H1 (cell line): ENCODE measurements at regions not wholly inside any gene's neighbourhood (a gene's known extent, or its start where the extent isn't known, plus 50 kb on each side); places are given as distances from the start of the nearest gene placed in this dataset.

Experiments
- CTCF ChIA-PET: fragments of 300-600 bp; sonication (Branson Sonifier 250); formaldehyde crosslinking; loops from one replicate; lab custom pipeline; 2021; ENCODE audit not compliant: partially characterized antibody; lab: Charles Lee
- POLR2A ChIA-PET: fragments of 300-600 bp; sonication (Branson Sonifier 250); formaldehyde crosslinking; loops from one replicate; lab custom pipeline; 2021; ENCODE audit warnings: inconsistent platforms; ENCODE audit not compliant: partially characterized antibody; lab: Charles Lee
- DNase-seq, 2 experiments: peaks; one replicate each; pipeline versions ENCODE4 v3.0.0 to v3.0.0-alpha.2; 2010 to 2022; ENCODE audit warnings: low spot score in 2 of 2, low read depth in 1 of 2, mixed read lengths in 1 of 2
- FAIRE-seq: peaks from 2 replicates; lab custom pipeline; 2011; peaks lifted over from hg19 to GRCh38; lab: Jason Lieb, UNC
- H2AFZ ChIP-seq: 2 replicates; pipeline ENCODE4 v1.8.1; 2012; ENCODE audit warnings: low read length, inconsistent platforms
- H2AK5ac ChIP-seq: 2 replicates; pipeline ENCODE4 v1.6.1; 2013; ENCODE audit warnings: low read depth, low read length
- H2BK120ac ChIP-seq: replicated peaks from 2 replicates; pipeline ENCODE3; 2013; ENCODE audit warnings: low read depth, low read length, inconsistent platforms
- H2BK12ac ChIP-seq: 2 replicates; pipeline ENCODE4 v1.6.1; 2013; ENCODE audit warnings: low read depth, low read length
- H2BK15ac ChIP-seq: 2 replicates; pipeline ENCODE4 v1.6.1; 2013; ENCODE audit warnings: low read length
- H2BK20ac ChIP-seq: 2 replicates; pipeline ENCODE4 v1.6.1; 2013; ENCODE audit warnings: low read length
- H2BK5ac ChIP-seq: 2 replicates; pipeline ENCODE4 v1.6.1; 2013; ENCODE audit warnings: low read depth, low read length
- H3K14ac ChIP-seq: 2 replicates; pipeline ENCODE4 v1.6.1; 2013; ENCODE audit warnings: inconsistent platforms; ENCODE audit not compliant: insufficient read length
- H3K18ac ChIP-seq: 2 replicates; pipeline ENCODE4 v1.6.1; 2013; ENCODE audit warnings: low read length; ENCODE audit errors: extremely low read depth
- H3K23ac ChIP-seq: 2 replicates; pipeline ENCODE4 v1.6.1; 2013; ENCODE audit warnings: inconsistent platforms; ENCODE audit not compliant: insufficient read length
- H3K23me2 ChIP-seq: 2 replicates; pipeline ENCODE4 v1.6.1; 2013; ENCODE audit warnings: low read depth, low read length
- H3K27ac ChIP-seq: 2 replicates; pipeline ENCODE4 v1.6.1; 2011; ENCODE audit warnings: low read depth, low read length, inconsistent platforms
- H3K27me3 ChIP-seq, 4 experiments: replicated peaks in 1 of 4; 1 replicate in 1 of 4; 2 replicates in 3 of 4; pipeline versions ENCODE4 v1.6.1 to v1.8.1; 2011 to 2013; ENCODE audit warnings: low read length in 3 of 4, mild to moderate bottlenecking in 3 of 4, inconsistent platforms in 2 of 4, mixed read lengths in 2 of 4, moderate library complexity in 1 of 4; ENCODE audit not compliant: control insufficient read depth in 3 of 4, insufficient read depth in 3 of 4; ENCODE audit errors: extremely low read depth in 1 of 4
- H3K36me3 ChIP-seq, 4 experiments: 2 replicates each; pipeline versions ENCODE4 v1.6.1 to v1.8.1; 2011 to 2013; ENCODE audit warnings: mild to moderate bottlenecking in 4 of 4, low read length in 3 of 4, moderate library complexity in 2 of 4, control low read depth in 1 of 4, inconsistent platforms in 1 of 4; ENCODE audit not compliant: insufficient read depth in 4 of 4, control insufficient read depth in 2 of 4
- H3K4ac ChIP-seq: replicated peaks from 2 replicates; pipeline ENCODE3; 2013; ENCODE audit warnings: low read length, low read depth, mixed read lengths, inconsistent platforms; ENCODE audit not compliant: insufficient read length
- H3K4me1 ChIP-seq, 4 experiments: replicated peaks in 1 of 4; 1 replicate in 1 of 4; 2 replicates in 3 of 4; pipeline versions ENCODE4 v1.6.1 to v1.8.1; 2011 to 2013; ENCODE audit warnings: low read length in 3 of 4, inconsistent platforms in 2 of 4, mixed read lengths in 1 of 4; ENCODE audit not compliant: insufficient read depth in 4 of 4, control insufficient read depth in 3 of 4
- H3K4me2 ChIP-seq, 2 experiments: 2 replicates each; pipeline versions ENCODE4 v1.6.1 to v1.8.1; 2011 to 2013; ENCODE audit warnings: low read depth in 2 of 2, low read length in 2 of 2, control low read depth in 1 of 2, inconsistent platforms in 1 of 2, mild to moderate bottlenecking in 1 of 2; ENCODE audit not compliant: insufficient read depth in 1 of 2
- H3K4me3 ChIP-seq, 4 experiments: fragments of 200-600, 300-600 bp in 1 of 4; sonication (generic), shearing (Covaris generic), sonication (Bioruptor Twin) in 1 of 4; 2 replicates each; pipeline versions ENCODE4 v1.5.1 to v1.8.1; 2011 to 2016; ENCODE audit warnings: low read length in 4 of 4, low read depth in 3 of 4, control low read depth in 2 of 4, inconsistent platforms in 2 of 4, mild to moderate bottlenecking in 2 of 4, mixed read lengths in 1 of 4, moderate library complexity in 1 of 4; ENCODE audit not compliant: insufficient read depth in 2 of 4; ENCODE audit errors: extremely low read depth in 1 of 4
- H3K56ac ChIP-seq: replicated peaks from 2 replicates; pipeline ENCODE3; 2013; ENCODE audit warnings: low read depth, mild to moderate bottlenecking, mixed read lengths, low read length, inconsistent platforms; ENCODE audit not compliant: insufficient read length
- H3K79me1 ChIP-seq: 2 replicates; pipeline ENCODE4 v1.6.1; 2013; ENCODE audit warnings: low read depth, low read length, control low read depth
- H3K79me2 ChIP-seq, 2 experiments: 2 replicates each; pipeline versions ENCODE4 v1.6.1 to v1.8.1; 2012 to 2013; ENCODE audit warnings: low read length in 2 of 2, mild to moderate bottlenecking in 2 of 2, inconsistent platforms in 1 of 2; ENCODE audit not compliant: insufficient read depth in 2 of 2, control insufficient read depth in 1 of 2
- H3K9ac ChIP-seq, 4 experiments: replicated peaks in 1 of 4; 1 replicate in 1 of 4; 2 replicates in 3 of 4; pipeline versions ENCODE4 v1.6.1 to v1.8.1; 2011 to 2013; ENCODE audit warnings: low read depth in 3 of 4, low read length in 3 of 4, control low read depth in 2 of 4, mild to moderate bottlenecking in 2 of 4, moderate library complexity in 2 of 4, inconsistent platforms in 1 of 4; ENCODE audit errors: extremely low read depth in 1 of 4
- H3K9me3 ChIP-seq, 2 experiments: 2 replicates each; pipeline versions ENCODE4 v1.6.1 to v1.8.1; 2012 to 2013; ENCODE audit warnings: mild to moderate bottlenecking in 2 of 2, moderate library complexity in 2 of 2, control low read depth in 1 of 2, inconsistent platforms in 1 of 2, low read depth in 1 of 2, low read length in 1 of 2, mixed read lengths in 1 of 2; ENCODE audit not compliant: insufficient read depth in 2 of 2
- H4K20me1 ChIP-seq, 2 experiments: replicated peaks in 1 of 2; 2 replicates each; pipeline versions ENCODE3 to v1.8.1; 2011 to 2013; ENCODE audit warnings: inconsistent platforms in 2 of 2, low read length in 2 of 2, mild to moderate bottlenecking in 1 of 2; ENCODE audit not compliant: insufficient read depth in 2 of 2, control insufficient read depth in 1 of 2
- H4K5ac ChIP-seq: 2 replicates; pipeline ENCODE4 v1.6.1; 2013; ENCODE audit warnings: low read length, low read depth, mixed read lengths, inconsistent platforms; ENCODE audit not compliant: insufficient read length
- H4K8ac ChIP-seq: 2 replicates; pipeline ENCODE4 v1.8.0; 2013; ENCODE audit warnings: mild to moderate bottlenecking, moderate library complexity, low read length, inconsistent platforms; ENCODE audit not compliant: insufficient read depth; ENCODE audit errors: extremely low read depth
- H4K91ac ChIP-seq: replicated peaks from 2 replicates; pipeline ENCODE3; 2013; ENCODE audit warnings: low read length, mixed read lengths, inconsistent platforms; ENCODE audit not compliant: insufficient read length
- BRCA1 ChIP-seq: IDR thresholded peaks from 2 replicates; pipeline ENCODE4 v1.6.1; 2012; ENCODE audit warnings: low read depth, low read length, improper control_type of control experiment
- CTBP2 ChIP-seq: IDR thresholded peaks from 2 replicates; pipeline ENCODE4 v1.7.0; 2011; ENCODE audit warnings: borderline replicate concordance, mild to moderate bottlenecking, moderate library complexity, mixed read lengths, low read length; ENCODE audit not compliant: insufficient read depth, insufficient read length
- E2F6 ChIP-seq: IDR thresholded peaks from 2 replicates; pipeline ENCODE4 v1.6.1; 2012; ENCODE audit warnings: inconsistent platforms
- FOSL1 ChIP-seq: IDR thresholded peaks from 2 replicates; pipeline ENCODE4 v1.6.1; 2011; ENCODE audit warnings: mild to moderate bottlenecking, low read depth, low read length, moderate library complexity; ENCODE audit not compliant: insufficient read depth
- HDAC2 ChIP-seq, 2 experiments: fragments of 300-600 bp in 1 of 2; sonication (generic) in 1 of 2; IDR thresholded peaks; 2 replicates each; pipeline ENCODE4 v1.6.1; 2011 to 2012; ENCODE audit warnings: low read depth in 2 of 2, low read length in 2 of 2, mild to moderate bottlenecking in 2 of 2, moderate library complexity in 2 of 2, borderline replicate concordance in 1 of 2, inconsistent platforms in 1 of 2
- MAX ChIP-seq: IDR thresholded peaks from 2 replicates; pipeline ENCODE4 v1.6.1; 2012; ENCODE audit warnings: inconsistent platforms
- RBBP5 ChIP-seq: IDR thresholded peaks from 2 replicates; pipeline ENCODE4 v1.7.1; 2012; ENCODE audit warnings: low read depth, mild to moderate bottlenecking, inconsistent platforms, low read length, moderate library complexity, borderline replicate concordance
- SIX5 ChIP-seq: IDR thresholded peaks from 2 replicates; pipeline ENCODE4 v1.6.1; 2011; ENCODE audit warnings: mild to moderate bottlenecking, low read depth, low read length
- SP1 ChIP-seq: IDR thresholded peaks from 2 replicates; pipeline ENCODE4 v1.6.1; 2011; ENCODE audit warnings: low read depth, low read length
- SP2 ChIP-seq: IDR thresholded peaks from 2 replicates; pipeline ENCODE4 v1.6.1; 2012; ENCODE audit warnings: mild to moderate bottlenecking, low read length, inconsistent platforms
- TAF7 ChIP-seq: optimal IDR thresholded peaks from 2 replicates; pipeline ENCODE3; 2011; ENCODE audit warnings: low read depth, mild to moderate bottlenecking, inconsistent platforms, low read length, moderate library complexity, borderline replicate concordance
- TCF12 ChIP-seq: IDR thresholded peaks from 2 replicates; pipeline ENCODE4 v1.6.1; 2011; ENCODE audit warnings: low read depth, mild to moderate bottlenecking, low read length
- TEAD4 ChIP-seq: IDR thresholded peaks from 2 replicates; pipeline ENCODE4 v1.6.1; 2012; ENCODE audit warnings: low read depth, low read length, inconsistent platforms, mixed read lengths
- ZNF274 ChIP-seq: IDR thresholded peaks from 2 replicates; pipeline ENCODE4 v1.7.0; 2012; ENCODE audit warnings: low read length, borderline replicate concordance; ENCODE audit errors: extremely low read depth
- WGBS, 2 experiments: shearing (Covaris generic) in 1 of 2; methylation state at CpG; one replicate each; pipeline versions ENCODE4 v1.1.6 to v1.1.7; 2013 to 2015; ENCODE audit warnings: low lambda C conversion rate in 2 of 2, mixed read lengths in 2 of 2, inconsistent platforms in 1 of 2, low coverage in 1 of 2, missing lambda C conversion rate in 1 of 2; ENCODE audit not compliant: insufficient replicate concordance in 2 of 2, insufficient coverage in 1 of 2, insufficient read length in 1 of 2; ENCODE audit errors: extremely low coverage in 1 of 2, missing lambda C conversion rate in 1 of 2; 5-methylcytosine and 5-hydroxymethylcytosine counted together

- H3K9ac ChIP-seq: no peak overlapping the region
- no peak overlapping the region for H2BK120ac ChIP-seq
- H3K4me2 ChIP-seq: no peak overlapping the region
- H4K5ac ChIP-seq: no peak overlapping the region
- 82% methylated on average over 4 of the region's 4 CpGs; no CpG with 5 or more reads in 1 of the 2 experiments for WGBS, 2 experiments
- no peak overlapping the region for H3K56ac ChIP-seq
- H3K23ac ChIP-seq: no peak overlapping the region
- H4K91ac ChIP-seq: no peak overlapping the region
- no peak overlapping the region for H2AFZ ChIP-seq
- no peaks in the 10 kb centered on the region for H3K36me3 ChIP-seq
- H3K4ac ChIP-seq: no peak overlapping the region
- H3K27ac ChIP-seq: no peak overlapping the region
- H3K9me3 ChIP-seq: peaks cover 3 to 4% of the 10 kb centered on the region in 2 experiments; a peak in 1 of 4 replicates
- POLR2A ChIA-PET: no interaction called here
- no peak overlapping the region for H2BK15ac ChIP-seq
- H3K23me2 ChIP-seq: no peaks in the 10 kb centered on the region
- CTCF ChIA-PET: no interaction called here
- H2BK12ac ChIP-seq: no peak overlapping the region
- H3K18ac ChIP-seq: no peak overlapping the region
- no peaks in the 10 kb centered on the region for H3K4me1 ChIP-seq
- no peak overlapping the region for H2BK20ac ChIP-seq
- FAIRE-seq (no peak), DNase-seq (no peak)
- no peak overlapping the region for H3K4me3 ChIP-seq
- H3K27me3 ChIP-seq: no peaks in the 10 kb centered on the region
- no peak overlapping the region for H2AK5ac ChIP-seq
- no peak overlapping the region for H2BK5ac ChIP-seq
- H3K79me1 ChIP-seq: no peaks in the 10 kb centered on the region
- no peak overlapping the region for H4K8ac ChIP-seq
- H3K14ac ChIP-seq: no peak overlapping the region
- TF ChIP-seq FOSL1 (no peak), MAX (no peak), SP1 (no peak), E2F6 (no peak), ZNF274 (no peak), SIX5 (no peak), BRCA1 (no peak), HDAC2 (IDR thresholded peaks at IDR 0.05; ENCODE audit: borderline replicate concordance in 1 of 2, low read depth in 2 of 2, low read length in 2 of 2) (no peak), SP2 (no peak), RBBP5 (no peak), TAF7 (no peak), TCF12 (no peak), TEAD4 (no peak), CTBP2 (no peak)
- TF ChIP-seq, all 59 proteins: peak for 0
- H4K20me1 ChIP-seq: no peaks in the 10 kb centered on the region
- H3K79me2 ChIP-seq: no peaks in the 10 kb centered on the region
Observed at GRCh38 chr15:26061248-26061647, 198.1 kb upstream of the ATP10A start.
